HG03354 (cell line): ENCODE measurements at regions not wholly inside any gene's neighbourhood (a gene's known extent, or its start where the extent isn't known, plus 50 kb on each side); places are given as distances from the start of the nearest gene placed in this dataset.

Experiments
- ATAC-seq: cut with Tn5 transposase; IDR thresholded peaks from one replicate; pipeline ENCODE4 v1.9.1; 2021; ENCODE audit warnings: mild to moderate bottlenecking; ENCODE audit not compliant: unreplicated experiment, poor library complexity, severe bottlenecking

GRCh38 chr2:12863937-12864336 lies 147.2 kb downstream of the TRIB2 start:
- no peak for ATAC-seq

GRCh38 chr2:12867631-12868287 lies 151.0 kb downstream of the TRIB2 start:
- ATAC-seq = no peak

DNA sequence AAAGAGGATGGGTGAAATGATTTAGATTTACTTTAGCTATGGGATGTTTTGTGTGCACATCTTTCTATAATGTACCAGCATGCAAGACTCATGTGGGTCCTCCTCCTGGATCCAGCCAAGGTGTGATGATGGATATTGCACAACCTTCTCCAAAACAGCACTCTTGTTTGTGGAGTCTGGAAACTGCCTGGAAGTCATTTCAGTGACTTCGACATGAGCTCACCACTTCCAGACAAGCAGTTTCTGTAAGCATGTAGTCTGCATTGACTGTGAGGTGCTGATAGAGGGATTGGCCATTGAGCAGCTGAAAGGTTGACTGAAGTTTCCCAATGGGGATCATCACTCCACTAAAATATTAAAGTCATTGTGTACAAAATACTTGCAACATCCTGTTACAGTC lies 154.0 kb downstream of the TRIB2 start:
- no peak for ATAC-seq

- no peak for ATAC-seq
Observed at GRCh38 chr2:12871694-12872315, 155.1 kb downstream of the TRIB2 start.

- no peak for ATAC-seq
Observed at GRCh38 chr2:12877761-12878160, 161.0 kb downstream of the TRIB2 start.

GRCh38 chr2:12879649-12880048 lies 162.9 kb downstream of the TRIB2 start:
- no peak for ATAC-seq

GRCh38 chr2:12881952-12882351 lies 165.2 kb downstream of the TRIB2 start:
- no peak for ATAC-seq

GRCh38 chr2:12882393-12882792 lies 165.7 kb downstream of the TRIB2 start:
- ATAC-seq = no peak

DNA sequence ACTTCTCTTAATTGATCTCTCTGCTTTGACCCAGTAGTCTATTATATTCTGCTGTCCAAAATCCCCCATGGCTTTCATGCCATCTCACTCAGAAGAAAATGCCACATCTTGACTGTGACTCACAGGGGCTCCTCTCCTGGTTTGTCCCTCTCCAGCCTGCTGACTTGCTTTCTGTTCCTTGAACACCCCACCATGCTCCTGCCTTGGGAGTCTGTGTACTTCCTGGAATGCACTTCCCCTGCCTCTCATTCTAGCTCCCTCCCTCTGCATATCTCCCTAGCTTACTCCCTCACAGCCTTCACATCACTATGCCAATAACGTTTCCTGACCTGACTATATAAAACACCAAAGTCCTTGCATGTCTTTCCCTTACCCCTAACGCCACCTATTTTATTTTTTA lies 167.2 kb downstream of the TRIB2 start:
- no peak for ATAC-seq

GRCh38 chr2:12884713-12885282 lies 168.1 kb downstream of the TRIB2 start:
- ATAC-seq = no peak

GRCh38 chr2:12890066-12890465 lies 173.3 kb downstream of the TRIB2 start:
- ATAC-seq = no peak

GRCh38 chr2:12890481-12890991 lies 173.8 kb downstream of the TRIB2 start:
- ATAC-seq = no peak

GRCh38 chr2:12895017-12895416 lies 178.3 kb downstream of the TRIB2 start:
- ATAC-seq = no peak

DNA sequence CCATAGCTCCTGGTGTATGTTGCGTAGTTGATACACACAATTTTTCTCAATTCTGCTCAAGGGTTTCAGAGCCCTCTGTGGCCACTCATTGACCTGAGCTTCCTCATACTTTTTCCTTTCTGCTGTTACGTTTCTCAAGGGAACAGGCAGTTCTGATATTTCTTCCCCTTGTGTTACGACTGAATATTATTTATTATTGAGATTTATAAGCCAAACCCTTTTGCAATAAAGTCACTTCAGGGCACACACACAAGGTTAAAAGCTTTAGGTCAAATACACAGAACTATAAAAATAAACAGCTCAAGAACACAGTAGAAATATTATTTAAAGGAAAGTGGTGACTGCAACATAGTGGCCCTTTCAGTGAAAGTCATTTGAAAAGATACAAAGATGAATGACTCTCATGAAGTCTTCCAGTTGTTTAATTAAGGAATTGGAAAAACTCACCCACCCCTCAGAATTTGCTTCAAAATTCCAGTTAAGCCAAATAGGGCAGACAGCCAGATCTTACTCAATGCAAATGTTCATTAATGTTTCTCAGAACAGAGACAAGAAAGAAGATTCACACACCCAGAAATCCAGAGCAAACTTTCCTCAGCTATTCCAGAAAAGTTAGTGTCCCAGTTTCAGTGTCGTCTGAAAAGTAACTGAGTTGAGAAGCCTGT lies 179.7 kb downstream of the TRIB2 start:
- no peak for ATAC-seq

DNA sequence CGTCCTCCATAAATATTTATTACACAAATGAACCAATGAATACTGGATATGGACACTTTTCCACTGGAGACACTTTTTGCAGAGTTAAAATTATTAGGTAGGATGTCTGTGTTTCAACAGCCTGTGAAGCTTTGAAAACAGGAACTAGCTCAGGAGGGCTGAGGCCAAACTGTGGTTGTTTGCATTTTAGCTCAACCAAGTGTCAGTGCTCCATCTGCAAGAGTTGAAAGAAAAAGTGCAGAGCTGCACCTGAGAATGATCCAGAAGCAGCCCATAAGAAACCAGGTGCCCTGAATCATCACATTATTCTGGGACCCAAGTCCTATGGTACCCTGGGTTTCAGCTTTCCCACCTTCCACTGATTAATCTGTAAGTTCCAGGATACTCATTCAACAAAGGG lies 180.4 kb downstream of the TRIB2 start:
- ATAC-seq = no peak

- ATAC-seq = no peak
Observed at GRCh38 chr2:12903272-12903671, 186.5 kb downstream of the TRIB2 start.

DNA sequence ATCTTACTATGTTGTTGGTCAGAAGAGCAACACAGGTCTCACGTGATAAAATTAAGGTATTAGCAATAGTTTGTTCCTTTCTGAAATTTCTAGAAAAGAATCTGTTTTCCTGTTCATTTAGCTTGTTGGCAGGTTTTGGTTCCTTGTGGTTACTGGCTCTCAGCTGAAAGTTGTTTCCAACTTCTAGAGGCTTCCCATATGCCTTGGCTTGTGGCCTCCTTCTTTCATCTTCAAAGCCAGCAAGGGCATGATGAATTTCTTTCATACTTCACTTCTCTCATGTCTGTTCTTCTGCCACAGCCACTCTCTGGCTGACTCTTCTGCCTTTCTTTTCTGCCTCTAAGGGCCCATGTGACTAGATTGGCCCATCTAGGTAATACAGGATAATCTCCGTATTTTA lies 193.7 kb downstream of the TRIB2 start:
- ATAC-seq = no peak

DNA sequence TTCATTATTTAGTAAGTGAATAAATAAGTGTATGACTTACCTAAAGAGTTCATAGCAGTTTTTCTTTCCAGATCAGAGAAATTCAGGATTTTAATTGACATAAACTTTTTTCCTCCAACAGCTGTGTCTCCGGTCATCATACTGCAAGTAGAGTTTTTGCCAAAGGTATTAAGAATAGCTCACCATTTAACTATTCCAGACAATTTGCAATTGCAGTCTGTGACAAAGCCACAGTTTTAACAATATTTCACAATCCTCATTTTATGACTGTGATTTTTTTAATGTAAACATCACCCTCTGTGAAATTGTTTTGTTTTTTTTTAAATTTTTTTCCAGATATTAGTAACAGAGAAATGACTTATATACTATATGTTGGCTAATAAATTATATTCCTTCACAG lies 199.1 kb downstream of the TRIB2 start:
- no peak for ATAC-seq

- ATAC-seq = no peak
Observed at GRCh38 chr2:12918138-12918834, 201.6 kb downstream of the TRIB2 start.

GRCh38 chr2:12918835-12919445 lies 202.2 kb downstream of the TRIB2 start:
- no peak for ATAC-seq
